COR-L47 (cell line): ENCODE measurements at regions not wholly inside any gene's neighbourhood (a gene's known extent, or its start where the extent isn't known, plus 50 kb on each side); places are given as distances from the start of the nearest gene placed in this dataset.
"Not testable (repeated sequence)": the region's sequence is repeated elsewhere in the genome, so short reads cannot be mapped to it uniquely, and the experiment has no call there.

Experiments used
- DNase-seq: peaks from one replicate; lab custom pipeline; 2025; lab: John Stamatoyannopoulos, UW

GRCh38 chr17:20735796-20736195, 156.3 kb downstream of the CDRT15L2 start:
- no peak for DNase-seq

- not testable (repeated sequence) for DNase-seq
Measured at GRCh38 chr17:20737636-20738035, 158.1 kb downstream of the CDRT15L2 start.

DNA sequence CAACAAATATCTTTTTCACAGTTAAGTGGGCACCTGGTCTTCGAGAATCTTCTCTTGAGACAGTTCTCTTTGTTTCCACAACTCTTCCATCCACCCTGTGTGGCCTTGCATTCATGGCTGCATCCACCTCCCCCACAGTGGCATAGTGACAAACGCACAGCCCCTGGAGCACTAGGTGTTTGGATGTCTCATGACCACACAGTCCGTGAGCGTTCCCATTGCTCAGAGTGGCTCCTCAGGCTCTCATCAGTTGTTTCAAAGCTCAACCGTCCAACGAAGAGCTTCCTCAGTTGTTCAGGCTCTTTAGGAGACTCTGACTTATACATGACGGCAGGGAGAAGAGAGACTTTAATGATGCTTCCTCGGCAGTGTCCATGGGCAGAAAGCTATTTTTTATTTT, 191.6 kb downstream of the CDRT15L2 start:
- no peak for DNase-seq

DNA sequence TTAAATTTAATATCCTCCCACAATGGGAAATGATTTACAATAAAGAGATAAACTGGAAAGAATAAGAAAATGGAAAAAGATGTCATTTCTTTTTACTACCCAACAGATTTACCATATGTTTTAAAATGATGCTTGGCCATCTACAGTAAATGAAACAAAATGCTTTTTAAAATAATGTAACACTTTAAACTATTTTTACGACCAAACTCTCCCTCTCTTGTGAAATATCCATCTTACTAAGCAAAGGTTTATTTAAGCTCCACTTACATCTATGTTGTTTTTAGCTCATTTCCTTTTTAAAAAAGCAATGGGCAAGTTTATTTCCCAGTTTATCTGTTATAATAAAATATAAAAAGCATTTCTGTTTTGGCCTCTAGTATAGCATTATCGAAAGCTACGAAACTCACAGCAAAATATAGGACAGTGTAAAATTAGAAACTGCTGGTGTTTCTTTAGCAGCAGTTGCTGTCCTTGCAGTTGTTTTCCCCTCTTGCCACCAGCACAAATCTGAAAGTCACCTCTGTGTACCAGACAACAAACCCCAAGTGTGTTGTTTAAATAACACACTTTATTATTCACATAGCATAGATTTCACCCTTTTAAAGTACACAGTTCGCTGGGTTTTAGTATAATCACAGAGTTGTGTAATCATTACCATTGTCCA, 195.1 kb downstream of the CDRT15L2 start:
- DNase-seq, result no peak

DNA sequence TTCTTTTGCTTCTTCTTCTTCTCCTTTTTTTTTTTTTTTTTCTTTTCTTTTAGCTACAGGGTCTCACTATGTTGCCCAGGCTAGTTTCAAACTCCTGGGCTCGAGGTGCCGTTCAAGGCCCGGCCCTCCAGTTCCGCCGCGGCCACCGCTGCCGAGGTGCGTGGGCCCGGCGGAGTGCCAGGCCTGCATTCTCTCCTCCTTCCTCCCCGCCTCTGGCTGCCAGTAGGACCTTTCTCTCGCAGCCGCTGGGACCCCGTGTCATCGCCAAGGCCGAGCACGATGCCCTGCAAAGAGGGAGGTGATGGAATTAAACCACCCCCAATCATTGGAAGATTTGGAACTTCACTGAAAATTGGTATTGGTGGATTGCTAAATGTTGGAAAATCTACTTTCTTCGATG, 195.8 kb downstream of the CDRT15L2 start:
- DNase-seq, result no peak

DNA sequence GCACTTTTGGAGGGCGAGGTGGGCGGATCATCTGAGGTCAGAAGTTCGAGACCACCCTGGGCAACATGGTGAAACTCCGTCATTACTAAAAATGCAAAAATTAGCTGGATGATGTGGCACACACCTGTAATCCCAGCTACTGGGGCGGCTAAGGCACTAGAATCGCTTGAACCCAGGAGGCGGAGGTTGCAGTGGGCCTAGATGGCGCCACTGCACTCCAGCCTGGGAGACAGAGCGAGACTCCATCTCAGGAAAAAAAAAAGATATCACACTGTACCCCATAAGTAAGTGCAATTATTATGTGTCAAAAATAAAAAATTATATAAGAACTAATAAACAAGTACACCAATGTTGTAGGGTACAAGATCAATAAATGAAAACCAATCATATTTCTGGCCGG, 200.0 kb downstream of the CDRT15L2 start:
- no peak for DNase-seq

DNA sequence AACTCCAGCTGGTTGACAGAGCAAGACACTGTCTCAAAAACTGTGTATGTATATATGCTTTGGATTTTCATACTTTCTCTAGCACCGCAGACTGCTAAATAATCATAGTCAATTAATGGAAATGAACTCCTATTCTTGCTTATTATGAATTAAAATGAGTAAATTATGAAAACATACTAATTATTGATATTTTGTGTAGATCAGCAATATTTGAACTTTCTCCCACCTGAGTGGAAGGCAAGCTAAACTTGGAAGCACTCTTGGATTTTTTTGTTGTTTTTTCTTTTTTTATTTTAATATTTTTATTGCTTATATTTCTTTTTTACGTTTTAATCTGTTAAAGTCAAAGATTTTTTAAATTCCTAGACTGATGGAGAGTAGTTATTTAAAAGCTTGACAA, 201.7 kb downstream of the CDRT15L2 start:
- DNase-seq, result no peak

GRCh38 chr17:20781869-20782268, 202.3 kb downstream of the CDRT15L2 start:
- DNase-seq, result not testable (repeated sequence)

GRCh38 chr17:20783091-20783490, 203.6 kb downstream of the CDRT15L2 start:
- no peak for DNase-seq

- DNase-seq, result no peak
Measured at GRCh38 chr17:20784100-20784665, 204.7 kb downstream of the CDRT15L2 start.

GRCh38 chr17:20787281-20787680, 207.8 kb downstream of the CDRT15L2 start:
- DNase-seq, result no peak

DNA sequence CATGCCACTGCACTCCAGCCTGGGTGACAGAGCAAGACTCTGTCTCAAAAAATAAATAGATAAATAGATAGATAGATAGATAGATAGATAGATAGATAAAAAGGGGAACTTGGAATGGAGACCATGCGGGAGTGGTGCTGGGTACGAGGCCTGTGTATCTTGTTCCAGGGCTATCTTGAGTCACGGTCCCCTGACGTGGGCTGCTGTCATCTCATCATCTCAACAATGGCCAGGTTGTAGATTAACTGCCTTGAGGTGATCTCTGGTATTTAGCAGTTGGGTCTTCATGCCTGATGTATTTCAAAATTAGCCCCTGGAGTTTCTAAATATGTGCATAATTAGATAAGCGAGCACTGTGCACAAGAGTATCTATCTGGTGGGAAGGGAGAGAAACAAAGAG, 212.1 kb downstream of the CDRT15L2 start:
- no peak for DNase-seq

GRCh38 chr17:20794532-20794931, 215.0 kb downstream of the CDRT15L2 start:
- not testable (repeated sequence) for DNase-seq

DNA sequence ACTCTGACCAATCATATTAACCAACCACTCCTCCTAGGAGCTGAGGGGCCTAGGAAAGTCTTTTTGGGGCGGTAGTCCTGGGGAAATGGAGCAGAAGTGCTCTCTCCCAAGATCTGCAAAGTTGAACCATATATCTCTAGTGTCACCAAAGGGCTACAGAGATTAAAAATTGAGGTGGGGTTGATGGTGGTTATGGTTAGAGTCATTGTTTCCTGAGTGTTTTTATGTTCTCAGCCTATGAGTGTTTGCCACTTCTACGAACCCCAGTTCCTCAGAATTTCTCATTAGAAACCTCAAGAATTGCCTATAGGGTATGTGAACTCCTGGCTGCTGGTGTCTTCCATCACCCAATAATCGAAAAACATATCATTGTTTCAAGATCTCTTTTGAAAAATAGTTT, 217.8 kb downstream of the CDRT15L2 start:
- no peak for DNase-seq

GRCh38 chr17:20800146-20800545, 220.6 kb downstream of the CDRT15L2 start:
- no peak for DNase-seq

- DNase-seq, result no peak
Measured at GRCh38 chr17:20805751-20806150, 226.2 kb downstream of the CDRT15L2 start.

- not testable (repeated sequence) for DNase-seq
Measured at GRCh38 chr17:20807566-20807965, 228.0 kb downstream of the CDRT15L2 start.

GRCh38 chr17:20815410-20815809, 227.4 kb downstream of the USP22 start:
- DNase-seq, result not testable (repeated sequence)

GRCh38 chr17:20823905-20824304, 218.9 kb downstream of the USP22 start:
- DNase-seq, result no peak

GRCh38 chr17:20825539-20825938, 217.3 kb downstream of the USP22 start:
- DNase-seq, result no peak

GRCh38 chr17:20840453-20840852, 202.4 kb downstream of the USP22 start:
- DNase-seq, result not testable (repeated sequence)

GRCh38 chr17:20840987-20841865, 201.6 kb downstream of the USP22 start:
- DNase-seq, result not testable (repeated sequence)

- DNase-seq, result not testable (repeated sequence)
Measured at GRCh38 chr17:20842012-20842411, 200.8 kb downstream of the USP22 start.
